H9 (cell line): ENCODE measurements at regions not wholly inside any gene's neighbourhood (a gene's known extent, or its start where the extent isn't known, plus 50 kb on each side); places are given as distances from the start of the nearest gene placed in this dataset.

Source experiments
- DNase-seq: peaks from one replicate; pipeline ENCODE4 v3.0.0-alpha.2; 2017
- H2AFZ ChIP-seq: one replicate; pipeline ENCODE4 v1.6.1; 2013; ENCODE audit warnings: mild to moderate bottlenecking, low read length, control low read depth, moderate library complexity
- H2AK5ac ChIP-seq: 2 replicates; pipeline ENCODE4 v1.6.1; 2013; ENCODE audit warnings: low read length, control low read depth, mixed read lengths; ENCODE audit not compliant: insufficient read length
- H2BK120ac ChIP-seq: one replicate; pipeline ENCODE4 v1.6.1; 2013; ENCODE audit warnings: low read depth, mild to moderate bottlenecking, low read length, control low read depth, inconsistent platforms; ENCODE audit not compliant: poor library complexity, severe bottlenecking
- H2BK12ac ChIP-seq: 2 replicates; pipeline ENCODE4 v1.6.1; 2013; ENCODE audit warnings: low read length, control low read depth, mixed read lengths, low read depth; ENCODE audit not compliant: insufficient read length
- H2BK15ac ChIP-seq: 2 replicates; pipeline ENCODE4 v1.6.1; 2013; ENCODE audit warnings: low read depth, low read length, control low read depth
- H2BK20ac ChIP-seq: one replicate; pipeline ENCODE4 v1.6.1; 2013; ENCODE audit warnings: low read depth, mild to moderate bottlenecking, low read length, control low read depth, inconsistent platforms; ENCODE audit not compliant: poor library complexity, severe bottlenecking
- H2BK5ac ChIP-seq: 2 replicates; pipeline ENCODE4 v1.6.1; 2013; ENCODE audit warnings: low read length, control low read depth, mixed read lengths; ENCODE audit not compliant: insufficient read length
- H3K14ac ChIP-seq: 2 replicates; pipeline ENCODE4 v1.6.1; 2013; ENCODE audit warnings: low read length, control low read depth; ENCODE audit not compliant: insufficient read depth
- H3K18ac ChIP-seq: 2 replicates; pipeline ENCODE4 v1.6.1; 2013; ENCODE audit warnings: low read depth, mild to moderate bottlenecking, mixed read lengths, low read length, control low read depth; ENCODE audit not compliant: insufficient read length
- H3K23ac ChIP-seq: 2 replicates; pipeline ENCODE4 v1.6.1; 2013; ENCODE audit warnings: low read length, control low read depth, mixed read lengths, low read depth; ENCODE audit not compliant: insufficient read length
- H3K23me2 ChIP-seq: 2 replicates; pipeline ENCODE4 v1.6.1; 2013; ENCODE audit warnings: low read depth, mild to moderate bottlenecking, mixed read lengths, low read length, control low read depth; ENCODE audit not compliant: insufficient read length, poor library complexity, severe bottlenecking
- H3K27ac ChIP-seq: 2 replicates; pipeline ENCODE4 v1.5.1; 2013; ENCODE audit warnings: low read length, control low read depth, mixed read lengths, low read depth; ENCODE audit not compliant: insufficient read length
- H3K27me3 ChIP-seq: 2 replicates; pipeline ENCODE4 v1.6.1; 2013; ENCODE audit warnings: low read length, control low read depth, inconsistent platforms; ENCODE audit not compliant: insufficient read depth
- H3K4ac ChIP-seq: 2 replicates; pipeline ENCODE4 v1.6.1; 2013; ENCODE audit warnings: low read depth, mild to moderate bottlenecking, control low read depth, inconsistent platforms, low read length, moderate library complexity
- H3K4me1 ChIP-seq: 2 replicates; pipeline ENCODE4 v1.6.1; 2013; ENCODE audit warnings: low read length, control low read depth, inconsistent platforms; ENCODE audit not compliant: insufficient read depth
- H3K4me2 ChIP-seq: 2 replicates; pipeline ENCODE4 v1.6.1; 2013; ENCODE audit warnings: low read length, control low read depth, mixed read lengths; ENCODE audit not compliant: insufficient read length, insufficient read depth
- H3K56ac ChIP-seq: 2 replicates; pipeline ENCODE4 v1.6.1; 2013; ENCODE audit warnings: low read depth, mild to moderate bottlenecking, mixed read lengths, low read length, control low read depth; ENCODE audit not compliant: insufficient read length
- H3K79me1 ChIP-seq: 2 replicates; pipeline ENCODE4 v1.6.1; 2013; ENCODE audit warnings: low read depth, mild to moderate bottlenecking, moderate library complexity, low read length, control low read depth, inconsistent platforms; ENCODE audit not compliant: insufficient read depth, poor library complexity, severe bottlenecking
- H3K79me2 ChIP-seq: 2 replicates; pipeline ENCODE4 v1.6.1; 2013; ENCODE audit warnings: low read length, control low read depth, inconsistent platforms; ENCODE audit not compliant: insufficient read depth
- H3K9ac ChIP-seq: 2 replicates; pipeline ENCODE4 v1.6.1; 2013; ENCODE audit warnings: low read length, control low read depth, mixed read lengths; ENCODE audit not compliant: insufficient read length; ENCODE audit errors: extremely low read depth
- H3K9me3 ChIP-seq: one replicate; pipeline ENCODE4 v1.6.1; 2013; ENCODE audit warnings: low read depth, low read length, inconsistent platforms; ENCODE audit not compliant: control insufficient read depth
- H3T11ph ChIP-seq: one replicate; pipeline ENCODE4 v1.6.1; 2013; ENCODE audit warnings: mild to moderate bottlenecking, low read length, control low read depth, inconsistent platforms
- H4K20me1 ChIP-seq: one replicate; pipeline ENCODE4 v1.6.1; 2013; ENCODE audit not compliant: control insufficient read depth, insufficient read length, insufficient read depth
- H4K5ac ChIP-seq: 2 replicates; pipeline ENCODE4 v1.6.1; 2013; ENCODE audit warnings: low read depth, mild to moderate bottlenecking, mixed read lengths, low read length, control low read depth; ENCODE audit not compliant: insufficient read length
- H4K8ac ChIP-seq: replicated peaks from 2 replicates; pipeline ENCODE4 v1.6.1; 2013; ENCODE audit warnings: low read length, control low read depth, mixed read lengths, low read depth; ENCODE audit not compliant: insufficient read length
- H4K91ac ChIP-seq: 2 replicates; pipeline ENCODE4 v1.6.1; 2013; ENCODE audit warnings: low read depth, mild to moderate bottlenecking, moderate library complexity, mixed read lengths, low read length, control low read depth; ENCODE audit not compliant: insufficient read length
- H3K27ac Mint-ChIP-seq, 3 experiments: 2 replicates in 2 of 3; 3 replicates in 1 of 3; pipeline ENCODE4 v1.8.0; 2020 to 2021; ENCODE audit warnings: mixed read lengths in 3 of 3, mild to moderate bottlenecking in 1 of 3, moderate library complexity in 1 of 3
- H3K27me3 Mint-ChIP-seq: 2 replicates; pipeline ENCODE4 v1.8.0; 2021; ENCODE audit warnings: low read depth, mild to moderate bottlenecking, moderate library complexity, mixed read lengths
- H3K36me3 Mint-ChIP-seq, 3 experiments: 2 replicates in 2 of 3; 3 replicates in 1 of 3; pipeline ENCODE4 v1.8.0; 2020 to 2021; ENCODE audit warnings: low read depth in 3 of 3, mixed read lengths in 3 of 3; ENCODE audit not compliant: insufficient read depth in 1 of 3
- H3K4me1 Mint-ChIP-seq, 2 experiments: 2 replicates each; pipeline ENCODE4 v1.8.0; 2020; ENCODE audit warnings: mixed read lengths in 2 of 2
- H3K4me3 Mint-ChIP-seq, 2 experiments: 2 replicates in 1 of 2; 3 replicates in 1 of 2; pipeline ENCODE4 v1.8.0; 2020 to 2021; ENCODE audit warnings: mild to moderate bottlenecking in 2 of 2, mixed read lengths in 2 of 2, moderate library complexity in 1 of 2
- H3K9me3 Mint-ChIP-seq, 2 experiments: 2 replicates in 1 of 2; 3 replicates in 1 of 2; pipeline ENCODE4 v1.8.0; 2020; ENCODE audit warnings: mild to moderate bottlenecking in 2 of 2, mixed read lengths in 2 of 2, moderate library complexity in 1 of 2
- CTCF ChIP-seq: fragments of 200-600 bp; sonication (generic); conservative IDR thresholded peaks from 3 replicates; pipeline ENCODE4 v1.8.0; 2021; ENCODE audit warnings: antibody characterized with exemption, mild to moderate bottlenecking

DNA sequence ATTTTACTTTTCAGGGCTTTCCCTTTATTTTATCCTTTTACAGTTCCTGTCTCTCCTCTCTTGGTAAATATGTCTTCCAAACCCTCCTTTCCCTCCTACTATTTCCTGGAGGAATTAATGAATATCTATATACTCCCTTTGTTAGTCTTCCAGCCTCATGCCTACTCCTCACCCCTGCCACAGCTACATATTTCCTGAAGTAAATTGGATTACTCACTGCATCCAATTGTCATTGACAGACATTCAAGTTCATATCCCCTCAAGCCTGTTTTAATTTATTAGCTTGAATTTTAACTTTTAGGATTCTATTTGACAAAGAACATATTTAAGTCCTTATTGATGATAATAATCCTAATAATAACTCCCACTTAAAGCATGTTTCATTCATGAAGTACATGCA lies 314.5 kb downstream of the TMEM161B start:
- H3K27me3 ChIP-seq: no peaks in the 10 kb centered on the region
- no peak overlapping the region for H2AK5ac ChIP-seq
- H4K91ac ChIP-seq: no peak overlapping the region
- no peak overlapping the region for H3K4me2 ChIP-seq
- no peak for DNase-seq
- no peak overlapping the region for H3K27ac ChIP-seq
- peaks cover 35 to 48% of the 10 kb centered on the region in 2 experiments for H3K4me1 Mint-ChIP-seq
- no peak overlapping the region for H3K23ac ChIP-seq
- TF ChIP-seq CTCF: no peak
- no peak overlapping the region for H3T11ph ChIP-seq
- H3K4ac ChIP-seq: no peak overlapping the region
- H2AFZ ChIP-seq: no peak overlapping the region
- no peak overlapping the region for H3K9ac ChIP-seq
- H3K14ac ChIP-seq: no peak overlapping the region
- H3K4me3 Mint-ChIP-seq: no peak overlapping the region
- H3K56ac ChIP-seq: no peak overlapping the region
- no peaks in the 10 kb centered on the region for H3K23me2 ChIP-seq
- H3K79me1 ChIP-seq: no peaks in the 10 kb centered on the region
- no peaks in the 10 kb centered on the region for H3K4me1 ChIP-seq
- H3K9me3 ChIP-seq: no peaks in the 10 kb centered on the region
- H2BK15ac ChIP-seq: no peak overlapping the region
- no peaks in the 10 kb centered on the region for H4K20me1 ChIP-seq
- peak overlapping the region; percentile 7 to 63 (median 45); a peak in 3 of 7 replicates for H3K27ac Mint-ChIP-seq
- H3K79me2 ChIP-seq: no peaks in the 10 kb centered on the region
- H3K36me3 Mint-ChIP-seq: no peaks in the 10 kb centered on the region
- H3K27me3 Mint-ChIP-seq: no peaks in the 10 kb centered on the region
- no peak overlapping the region for H4K8ac ChIP-seq
- no peak overlapping the region for H2BK5ac ChIP-seq
- H3K9me3 Mint-ChIP-seq: 0 out of 5 replicates have a peak, but pooled peaks cover 0 to 2% of the 10 kb centered on the region in 2 experiments
- no peak overlapping the region for H4K5ac ChIP-seq
- H2BK120ac ChIP-seq: no peak overlapping the region
- H3K18ac ChIP-seq: no peak overlapping the region
- H2BK20ac ChIP-seq: no peak overlapping the region
- no peak overlapping the region for H2BK12ac ChIP-seq
